ENCODE measurements at regions not wholly inside any gene's neighbourhood (a gene's known extent, or its start where the extent isn't known, plus 50 kb on each side); places are given as distances from the start of the nearest gene placed in this dataset.
A peak's percentile ranks its signal among the peaks of the same experiment; 100 is the strongest.
"Not testable (repeated sequence)": the region's sequence is repeated elsewhere in the genome, so short reads cannot be mapped to it uniquely, and the experiment has no call there.

DNA sequence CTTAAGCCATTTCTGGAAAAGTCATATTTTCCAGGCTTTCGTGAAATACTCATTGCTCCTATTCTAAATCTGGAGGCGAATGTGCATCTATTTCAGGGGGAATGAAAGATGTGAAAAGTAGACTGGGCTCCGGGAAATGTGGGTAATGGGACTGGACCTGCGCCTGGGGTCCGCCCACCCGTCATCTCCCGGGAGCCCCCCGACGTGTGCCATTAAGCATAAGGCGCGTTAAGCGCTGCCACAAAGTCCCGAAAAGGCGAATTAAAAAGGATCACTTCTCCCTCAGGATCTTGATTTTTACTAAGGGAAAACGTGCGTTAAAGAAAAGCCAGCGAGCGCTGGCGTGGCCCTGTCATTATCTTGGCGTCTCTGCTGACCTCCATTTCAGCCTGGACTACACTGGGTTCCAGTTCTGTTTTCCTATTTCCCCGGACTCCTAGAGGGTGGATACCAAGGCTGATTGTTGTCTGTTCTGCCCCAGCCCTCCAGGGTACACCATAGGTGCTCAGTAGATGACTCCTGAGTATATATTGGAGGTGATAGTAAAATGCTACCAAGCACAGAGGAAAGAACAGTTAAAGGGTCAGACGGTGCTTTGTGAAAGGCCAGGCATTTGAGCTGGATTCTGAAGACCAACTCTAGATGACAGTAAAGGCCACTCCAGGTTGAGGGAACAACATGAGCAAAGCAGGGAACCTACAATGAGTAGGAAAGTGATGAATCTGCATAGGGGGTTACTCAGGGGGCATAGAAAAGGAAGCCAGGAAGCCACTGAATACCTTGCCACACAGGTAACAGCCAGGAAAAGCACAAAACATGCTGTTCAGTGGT is 89.2 kb upstream of the ARID1B start:
- DNase-seq = no peak

DNA sequence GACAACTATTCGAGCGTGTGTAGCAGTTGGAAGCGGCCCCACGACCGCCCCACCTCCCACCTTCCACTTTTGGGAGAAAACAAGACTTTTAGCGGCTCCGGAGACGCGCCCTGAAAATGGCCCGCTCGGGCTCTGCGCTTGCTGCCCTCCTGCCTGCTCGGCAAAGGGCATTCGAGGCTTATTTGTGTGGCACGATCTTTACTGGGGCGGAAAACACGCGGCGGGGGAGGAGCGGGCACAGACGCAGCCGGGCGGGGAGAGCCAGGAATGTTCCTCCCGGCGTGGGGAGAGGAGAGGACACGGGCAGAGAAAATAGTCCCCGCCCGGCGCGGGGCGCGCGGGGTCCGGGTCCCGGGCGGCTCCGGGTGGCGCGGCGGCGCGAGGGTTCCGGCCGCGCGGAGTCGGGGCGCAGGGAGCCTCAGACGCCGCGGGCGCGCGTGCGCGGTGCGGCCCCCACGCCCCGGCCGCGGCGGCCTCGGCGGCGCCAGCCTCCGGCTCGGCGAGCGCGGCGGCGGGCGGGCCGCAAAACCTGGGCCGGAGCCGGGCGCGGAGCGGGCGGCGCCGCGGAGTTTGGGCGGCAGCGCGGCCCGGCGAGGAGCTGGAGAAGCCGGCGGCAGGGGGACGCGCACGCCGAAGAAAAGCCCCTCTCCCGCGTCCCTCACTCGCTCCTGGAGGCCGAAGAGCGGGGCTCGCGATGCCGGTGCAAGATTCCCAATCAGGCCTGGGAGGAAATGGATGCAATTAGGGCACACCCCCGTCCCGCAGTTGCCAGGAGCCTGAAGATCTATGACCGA is 90.0 kb upstream of the ARID1B start:
- DNase-seq = no peak

DNA sequence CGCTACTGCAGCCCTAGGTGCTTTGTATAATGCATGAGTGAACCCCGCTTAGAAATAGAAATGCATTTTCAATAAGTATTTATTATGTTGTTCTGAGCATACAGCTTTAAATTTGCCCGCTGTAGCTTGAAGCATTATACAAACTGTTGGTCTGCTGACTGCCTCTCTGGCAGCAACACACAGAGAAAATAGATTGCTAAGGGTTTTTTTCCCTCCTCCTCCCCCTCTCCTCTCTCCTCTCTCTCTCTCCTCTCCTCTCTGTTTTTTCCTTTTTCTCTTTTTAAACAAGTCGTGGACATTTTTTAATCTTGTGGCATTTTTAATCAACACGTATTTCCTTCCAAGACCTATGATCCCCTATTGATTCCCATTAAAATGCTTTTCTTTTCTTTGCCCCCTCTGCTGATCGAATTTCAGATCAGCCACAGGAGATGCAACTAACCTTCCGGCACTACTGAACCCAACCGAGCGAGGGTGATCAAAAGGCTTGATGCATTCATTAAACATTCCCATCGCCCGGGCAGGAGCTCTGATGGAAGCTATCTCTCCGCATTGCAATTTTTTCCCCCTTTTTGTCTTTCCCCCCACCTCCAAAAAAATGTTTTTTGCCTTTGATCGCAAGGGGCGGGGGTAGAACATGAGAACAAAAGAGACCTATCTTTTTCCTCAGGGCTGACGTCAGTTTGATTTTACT is 90.7 kb upstream of the ARID1B start:
- DNase-seq = peak; percentile 50

DNA sequence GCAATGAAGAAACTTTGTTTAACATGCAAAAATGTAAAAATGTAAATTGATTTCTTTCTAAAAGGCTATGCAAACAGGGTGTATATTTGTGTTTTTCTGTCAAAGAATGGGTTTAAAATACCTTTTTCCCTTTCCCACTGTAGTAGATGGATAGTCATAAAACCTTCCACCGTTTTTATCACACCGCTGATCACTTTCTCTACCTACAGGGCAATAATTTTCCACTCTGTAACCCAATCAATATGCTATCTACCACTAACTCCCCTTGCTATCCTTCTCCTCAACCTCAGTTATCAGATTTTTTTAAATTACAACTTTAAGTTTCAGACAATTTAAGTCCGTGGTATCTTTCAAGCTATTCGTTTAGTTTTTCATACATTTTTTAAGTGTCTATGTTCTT is 91.4 kb upstream of the ARID1B start:
- DNase-seq = no peak

DNA sequence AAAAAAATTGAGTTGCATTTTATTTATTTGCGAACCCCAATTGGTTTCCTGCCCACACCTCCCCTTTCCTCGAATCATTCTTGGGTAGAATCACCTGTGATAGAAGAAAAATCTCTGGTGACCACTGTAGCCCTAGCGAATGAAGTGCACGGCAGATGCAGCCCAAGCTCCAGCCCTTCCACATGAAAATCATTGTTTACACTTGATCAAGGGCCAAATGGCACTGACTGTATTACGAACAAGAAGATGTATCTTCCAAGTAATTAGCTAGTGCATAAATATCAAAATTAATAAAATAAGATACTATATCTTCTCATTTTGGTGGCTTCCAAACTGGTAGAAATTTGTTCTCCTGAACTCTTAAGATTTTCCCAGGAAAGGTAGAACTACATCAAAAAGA is 93.4 kb upstream of the ARID1B start:
- DNase-seq = no peak

DNA sequence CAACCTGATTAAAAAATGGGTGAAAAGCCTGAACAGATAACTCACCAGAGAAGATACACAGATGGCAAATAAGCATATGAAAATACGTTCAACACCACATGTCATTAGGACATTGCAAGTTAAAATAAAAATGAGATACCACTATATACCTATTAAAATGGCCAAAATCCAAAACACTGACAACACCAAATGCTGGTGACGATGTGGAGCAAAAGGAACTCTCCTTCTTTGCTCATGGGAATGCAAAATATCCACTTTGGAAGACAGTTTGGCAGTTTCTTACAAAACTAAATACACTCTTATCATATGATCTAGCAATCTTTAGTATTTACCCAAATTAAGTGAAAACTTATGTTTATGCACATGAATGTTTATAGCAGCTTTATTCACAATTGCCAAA is 100.5 kb upstream of the ARID1B start:
- DNase-seq = no peak

DNA sequence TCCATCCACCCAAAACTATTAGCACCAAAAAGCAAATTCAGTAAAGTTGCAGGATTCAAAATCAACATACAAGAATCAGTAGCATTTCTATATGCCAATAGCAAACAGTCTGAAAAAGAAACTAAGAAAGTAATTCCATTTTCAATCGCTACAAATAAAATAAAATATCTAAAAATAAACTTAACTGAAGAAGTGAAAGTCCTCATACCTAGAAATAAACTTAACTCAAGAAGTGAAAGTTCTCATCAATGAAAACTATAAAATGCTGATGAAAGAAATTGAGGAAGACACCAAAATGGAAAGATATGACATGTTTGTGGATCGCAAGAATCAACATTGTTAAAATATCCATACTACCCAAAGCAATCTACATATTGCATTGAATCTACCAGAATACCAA is 103.0 kb upstream of the ARID1B start:
- DNase-seq = no peak

DNA sequence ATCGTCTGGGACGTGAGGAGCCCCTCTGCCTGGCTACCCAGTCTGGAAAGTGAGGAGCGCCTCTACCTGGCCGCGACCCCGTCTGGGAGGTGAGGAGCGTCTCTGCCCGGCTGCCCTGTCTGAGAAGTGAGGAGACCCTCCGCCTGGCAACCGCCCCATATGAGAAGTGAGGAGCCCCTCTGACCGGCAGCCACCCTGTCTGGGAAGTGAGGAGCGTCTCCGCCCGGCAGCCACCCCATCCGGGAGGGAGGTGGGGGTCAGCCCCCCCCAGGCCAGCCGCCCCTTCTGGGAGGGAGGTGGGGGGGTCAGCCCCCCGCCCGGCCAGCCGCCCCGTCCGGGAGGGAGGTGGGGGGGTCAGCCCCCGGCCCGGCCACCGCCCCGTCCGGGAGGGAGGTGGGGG is 107.1 kb upstream of the ARID1B start:
- DNase-seq = not testable (repeated sequence)

DNA sequence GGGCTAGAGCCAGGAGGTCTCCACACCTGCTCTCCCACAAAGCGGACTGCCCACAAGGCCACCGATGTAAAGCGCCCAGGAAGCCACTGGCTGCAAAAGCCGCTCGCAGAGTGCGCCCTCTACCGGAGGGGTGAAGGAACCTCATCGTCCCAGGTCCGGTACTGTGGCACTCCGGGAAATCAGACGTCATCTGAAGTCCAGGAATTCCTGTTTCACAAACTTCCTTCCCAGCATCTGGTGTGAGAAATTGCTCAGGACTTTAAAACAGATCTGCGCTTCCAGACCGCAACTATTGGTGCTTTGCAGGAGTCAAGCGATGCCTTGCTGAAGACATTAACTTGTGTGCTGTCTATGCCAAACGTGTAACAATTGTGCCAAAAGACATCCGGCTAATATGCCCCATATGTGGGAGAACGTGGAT is 115.1 kb upstream of the ARID1B start:
- DNase-seq = no peak

DNA sequence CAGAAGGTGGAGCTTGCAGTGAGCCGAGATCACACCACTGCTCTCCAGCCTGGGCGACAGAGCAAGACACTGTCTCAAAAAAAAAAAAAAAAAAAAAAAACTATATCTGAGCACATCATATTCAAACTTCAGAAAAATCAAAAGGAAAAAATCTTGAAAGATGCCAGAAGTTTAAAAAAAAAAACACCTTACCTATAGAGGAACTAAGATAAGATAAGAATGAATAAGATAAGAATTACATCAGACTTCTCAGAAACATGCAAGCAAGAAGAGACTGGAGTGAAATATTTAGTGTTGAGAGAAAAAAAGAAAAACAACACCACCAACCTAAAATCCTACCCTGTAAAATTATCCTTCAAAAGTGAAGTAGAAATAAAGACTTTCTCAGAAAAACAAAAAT is 116.8 kb upstream of the ARID1B start:
- no peak for DNase-seq

DNA sequence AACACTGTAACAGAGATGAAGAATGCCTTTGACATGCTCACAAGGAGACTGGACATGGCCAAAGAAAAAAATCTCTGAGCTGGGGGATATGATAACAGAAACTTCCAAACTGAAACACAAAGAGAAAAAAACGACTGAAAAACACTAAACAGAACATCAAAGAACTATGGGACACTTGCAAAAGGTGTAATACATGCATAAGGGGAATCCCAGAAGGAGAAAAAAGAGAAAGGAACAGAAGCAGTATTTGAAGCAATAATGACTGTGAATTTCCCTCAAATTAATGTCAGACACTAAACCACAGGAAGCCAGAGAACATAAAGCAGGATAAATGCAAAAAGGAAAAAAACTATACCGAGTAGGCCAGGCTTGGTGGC is 117.4 kb upstream of the ARID1B start:
- DNase-seq = no peak

DNA sequence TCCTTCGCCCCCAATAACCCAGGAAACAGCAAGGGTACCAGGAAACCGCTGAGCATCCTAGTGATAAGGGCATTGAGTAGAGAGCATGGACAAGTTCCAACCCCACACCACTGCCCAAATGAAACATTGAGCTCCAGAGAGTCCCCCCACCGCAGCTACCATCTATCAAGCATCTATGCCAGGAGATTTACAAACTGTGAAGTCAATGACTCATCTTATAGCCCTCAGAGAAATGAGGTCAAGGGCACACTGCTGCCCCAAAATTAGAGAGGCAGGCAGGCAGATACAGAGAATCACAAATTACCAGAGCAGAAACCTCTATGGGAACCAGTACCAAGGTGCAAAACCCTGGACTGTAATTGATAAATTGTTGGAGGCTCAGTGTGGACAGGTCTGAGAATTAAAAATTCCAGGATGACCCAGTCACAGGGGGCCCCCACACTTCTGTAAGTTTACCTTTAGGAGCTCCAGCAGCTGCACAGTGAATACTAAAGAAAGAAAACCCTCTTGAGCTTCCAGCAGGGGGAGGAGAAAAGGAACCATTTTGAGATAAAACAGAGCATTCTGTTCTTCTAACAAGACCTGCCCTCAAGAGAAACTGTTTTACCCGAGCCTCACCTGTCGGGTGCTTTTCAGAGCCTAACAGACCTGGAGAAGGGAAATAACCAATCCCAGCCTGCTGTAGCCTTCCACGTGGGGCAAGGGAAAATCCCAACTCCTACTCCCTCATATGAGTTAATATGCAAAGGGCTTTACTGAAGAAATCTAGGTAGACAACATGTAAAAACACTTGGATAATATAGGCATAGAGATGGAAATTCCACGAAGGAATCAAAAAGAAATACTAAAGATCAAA is 118.0 kb upstream of the ARID1B start:
- no peak for DNase-seq

DNA sequence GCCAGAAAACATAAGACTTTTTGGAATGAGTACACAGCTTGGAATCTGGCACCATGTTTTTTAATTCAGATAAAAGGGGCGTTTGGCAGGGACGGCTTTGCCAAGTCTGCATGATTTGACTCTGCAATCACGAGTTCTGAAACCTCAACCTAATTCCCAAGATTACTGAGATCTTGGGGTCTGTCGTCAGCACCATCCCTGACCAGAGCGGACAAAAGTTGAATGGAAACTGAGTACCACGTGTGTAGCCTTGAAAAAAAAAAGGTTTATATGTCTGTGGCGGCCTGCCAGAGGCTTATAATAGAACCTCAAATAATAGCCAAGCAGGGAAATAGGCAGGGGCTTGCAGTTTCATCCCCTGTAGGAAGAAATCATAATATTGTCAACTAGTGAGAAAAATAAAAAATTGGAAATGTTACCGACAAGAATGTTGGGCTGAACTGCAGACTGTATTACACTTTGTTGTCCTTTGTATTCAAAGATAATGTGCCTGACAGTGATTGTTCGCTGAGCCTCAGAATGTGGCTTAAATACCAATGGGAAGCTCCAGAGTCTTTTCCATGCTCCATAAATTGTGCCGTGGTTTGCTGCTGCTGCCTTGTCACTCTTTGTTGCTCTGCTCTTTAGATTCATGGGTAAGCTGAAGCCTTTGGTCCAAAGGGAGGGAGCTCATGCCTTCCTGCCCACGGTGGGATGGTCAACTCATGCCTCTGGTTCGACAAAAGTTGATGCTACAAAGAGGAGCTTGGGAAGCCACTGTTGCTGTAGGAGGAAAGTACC is 118.8 kb upstream of the ARID1B start:
- DNase-seq = no peak

DNA sequence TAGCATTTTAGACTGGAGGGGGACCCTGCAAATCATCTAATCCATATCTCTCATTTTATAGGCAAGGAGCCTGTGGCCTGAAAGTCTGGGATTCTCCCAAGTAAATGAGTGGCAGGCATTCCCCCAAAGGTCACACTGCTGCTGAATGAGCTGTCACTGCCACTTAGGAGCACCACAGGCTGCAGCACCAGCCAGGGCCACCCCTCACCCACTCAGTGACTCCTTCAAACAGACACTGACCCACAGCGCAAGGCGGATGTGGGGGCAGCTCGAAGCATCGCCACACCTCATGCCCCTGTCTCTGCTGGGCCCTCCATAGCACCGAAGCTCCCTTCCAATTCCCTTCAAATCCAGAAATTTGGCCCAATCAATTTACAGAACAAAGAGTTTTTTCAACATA is 119.9 kb upstream of the ARID1B start:
- no peak for DNase-seq

DNA sequence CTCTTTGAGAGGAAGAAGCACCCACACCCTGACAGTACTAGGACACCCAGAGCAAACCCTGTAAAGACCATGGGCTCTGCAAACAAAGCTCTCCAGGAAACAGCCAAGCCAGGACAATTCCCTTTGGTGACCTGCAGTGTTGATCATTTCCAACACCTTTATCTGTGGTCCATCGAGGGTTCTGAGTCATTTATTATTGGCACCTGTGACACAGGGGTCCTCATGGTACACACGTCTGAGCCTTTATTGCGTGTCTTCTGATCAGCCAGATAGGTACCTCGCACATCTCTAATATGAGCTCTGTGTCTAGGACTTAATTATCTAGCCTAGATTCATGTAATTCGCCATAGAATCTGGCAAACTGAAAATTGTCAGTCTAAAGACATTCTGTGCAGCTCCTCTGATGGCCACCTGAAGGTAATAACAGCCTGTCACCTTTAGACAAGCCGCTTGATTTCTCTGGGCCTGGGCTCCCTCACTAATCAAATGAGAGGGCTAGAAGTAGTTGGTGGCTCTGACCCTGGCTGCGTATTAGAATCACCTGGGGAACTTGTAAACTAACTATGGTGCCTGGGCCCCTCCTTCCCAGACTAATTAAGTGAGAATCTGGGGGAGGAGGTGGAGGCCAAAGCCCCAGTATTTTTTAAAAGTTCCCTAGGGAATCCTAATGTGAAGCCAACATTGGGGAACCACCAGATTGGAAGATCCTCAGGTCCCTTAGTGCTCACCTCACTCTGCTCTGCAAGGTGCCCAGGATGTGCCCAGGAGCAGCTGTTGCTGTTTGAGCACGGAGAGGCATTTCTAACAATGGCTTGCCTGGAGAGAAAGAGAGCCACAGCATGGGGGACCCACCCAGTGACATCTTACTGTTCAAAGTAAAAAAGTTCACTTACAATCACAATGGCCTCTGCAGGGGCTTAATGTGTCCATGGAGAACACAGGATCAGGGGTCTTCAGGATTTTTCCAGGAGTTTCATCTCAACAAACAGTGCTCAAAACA is 122.0 kb upstream of the ARID1B start:
- no peak for DNase-seq

DNA sequence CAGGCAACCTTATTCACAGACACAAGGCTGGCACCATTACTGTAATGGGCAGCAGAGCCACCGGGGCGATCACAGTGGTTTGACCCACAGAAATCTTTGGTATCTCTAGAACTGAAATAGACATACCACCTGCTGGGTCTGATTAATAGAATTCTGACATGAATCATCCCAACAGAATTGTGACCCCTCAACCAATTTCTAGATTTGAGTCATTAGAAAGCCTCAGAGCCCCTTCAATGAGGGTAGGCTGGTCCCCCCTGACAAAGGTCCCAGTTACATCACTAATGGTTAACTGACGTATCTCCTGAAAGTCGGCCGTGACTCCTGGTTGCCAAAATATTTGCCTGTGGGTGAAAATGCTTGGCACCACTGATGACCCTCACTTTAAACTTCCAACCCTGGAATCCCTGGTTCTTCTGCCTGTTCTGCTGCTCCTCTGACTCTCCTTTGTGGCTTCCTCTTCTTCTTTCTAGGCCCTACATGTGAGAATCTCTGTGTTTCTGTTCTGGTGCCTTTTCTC is 124.9 kb upstream of the ARID1B start:
- no peak for DNase-seq

DNA sequence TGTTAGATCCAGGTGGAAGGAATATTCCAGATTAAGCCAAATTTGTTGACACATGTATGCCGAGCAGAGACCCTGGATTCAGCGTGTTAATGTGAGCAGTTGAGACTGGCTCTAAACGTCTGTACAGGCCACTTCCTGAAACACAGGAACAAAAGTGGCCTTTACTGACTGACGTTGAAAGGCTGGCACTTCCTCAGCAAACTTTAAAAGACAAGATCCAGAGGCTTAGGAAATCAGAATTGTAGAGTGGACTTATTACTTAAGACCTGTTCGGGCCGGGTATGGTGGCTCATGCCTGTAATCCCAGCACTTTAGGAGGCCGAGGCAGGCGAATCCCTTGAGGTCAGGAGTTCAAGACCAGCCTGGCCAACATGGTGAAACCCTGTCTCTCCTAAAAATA is 125.7 kb upstream of the ARID1B start:
- DNase-seq = no peak

DNA sequence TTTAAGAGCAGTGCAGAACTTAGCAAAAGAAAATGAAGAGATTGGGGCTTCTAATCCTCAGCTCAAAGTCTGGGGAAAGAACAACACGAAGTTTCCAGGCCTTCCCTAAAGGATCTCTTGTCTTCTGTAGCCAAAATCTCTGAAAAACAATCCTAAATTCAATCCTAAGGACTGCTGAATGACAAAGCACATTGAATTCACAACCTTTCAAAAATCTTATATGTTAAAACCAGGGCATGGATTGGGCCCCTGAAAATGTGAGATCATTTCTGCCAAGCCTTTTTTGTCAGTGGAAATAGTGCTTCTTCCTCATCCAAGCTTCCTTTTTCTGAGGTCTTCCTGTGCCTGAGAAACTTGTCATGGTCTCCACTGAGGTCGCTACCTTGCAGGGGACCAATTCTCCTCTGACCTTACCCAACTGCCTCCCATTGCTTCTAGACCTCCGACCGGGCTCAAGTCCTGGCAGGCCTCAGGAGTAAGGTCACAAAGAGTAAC is 126.2 kb upstream of the ARID1B start:
- DNase-seq = no peak

DNA sequence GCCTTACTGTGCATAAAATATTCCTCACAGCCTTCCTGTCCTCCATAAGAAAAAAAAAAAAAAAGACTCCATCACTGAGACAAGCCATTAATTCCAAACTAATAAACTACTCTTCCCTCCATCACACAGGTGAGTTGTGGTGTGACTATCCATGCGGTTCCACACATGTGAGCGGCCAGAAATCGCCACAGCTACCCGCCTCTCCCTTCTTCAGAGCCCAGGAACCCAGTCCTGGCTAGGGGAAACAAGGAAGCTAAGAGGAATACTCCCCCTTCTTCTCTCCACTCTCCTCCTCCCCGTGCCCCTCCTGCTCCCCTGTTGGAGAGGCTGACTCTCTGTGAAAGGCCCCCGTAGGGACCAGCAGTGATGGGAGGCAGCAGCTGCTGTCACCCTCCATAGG is 128.6 kb upstream of the ARID1B start:
- DNase-seq = no peak

DNA sequence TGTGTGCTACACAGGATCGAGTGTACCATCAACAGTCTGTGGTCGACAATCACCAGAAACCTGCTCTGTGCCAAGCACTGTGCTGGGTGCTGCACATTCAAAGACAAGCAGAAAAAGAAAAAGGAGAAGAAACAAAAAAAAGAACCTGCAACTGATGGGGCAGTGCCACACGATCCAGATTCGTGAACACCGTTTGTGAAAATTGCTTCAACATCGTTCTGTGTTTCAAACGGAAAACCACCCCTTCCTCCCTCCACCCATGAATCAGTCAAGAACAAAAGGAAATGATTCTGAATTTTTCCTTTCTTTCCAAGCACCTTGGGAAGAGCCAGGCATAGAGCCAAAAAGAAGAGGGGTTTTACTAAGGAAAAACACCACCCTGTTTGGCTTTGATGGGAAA is 129.2 kb upstream of the ARID1B start:
- DNase-seq = no peak

Data from NCI-H2081 treated with DMSO at 0.1 percent for 48 hours (cell line).